GM12892 (cell line): ENCODE measurements at regions not wholly inside any gene's neighbourhood (a gene's known extent, or its start where the extent isn't known, plus 50 kb on each side); places are given as distances from the start of the nearest gene placed in this dataset.

ENCODE experiments used
- POLR2A ChIP-seq: IDR thresholded peaks from 2 replicates; pipeline ENCODE4 v1.6.1; 2011; ENCODE audit warnings: low read depth, low read length, control low read depth
- POLR2AphosphoS5 ChIP-seq: IDR thresholded peaks from 2 replicates; pipeline ENCODE4 v1.6.1; 2011; ENCODE audit warnings: low read depth, low read length, control low read depth
- TAF1 ChIP-seq: IDR thresholded peaks from 2 replicates; pipeline ENCODE4 v1.6.1; 2011; ENCODE audit warnings: low read depth, mild to moderate bottlenecking, control low read depth, low read length, borderline replicate concordance

- TF ChIP-seq POLR2A: no peak
- TF ChIP-seq POLR2AphosphoS5: no peak
- no peak for TF ChIP-seq TAF1
Observed at GRCh38 chr7:54477083-54477482, 65.1 kb upstream of the VSTM2A start.
